ENCODE measurements at regions not wholly inside any gene's neighbourhood (a gene's known extent, or its start where the extent isn't known, plus 50 kb on each side); places are given as distances from the start of the nearest gene placed in this dataset.

DNA sequence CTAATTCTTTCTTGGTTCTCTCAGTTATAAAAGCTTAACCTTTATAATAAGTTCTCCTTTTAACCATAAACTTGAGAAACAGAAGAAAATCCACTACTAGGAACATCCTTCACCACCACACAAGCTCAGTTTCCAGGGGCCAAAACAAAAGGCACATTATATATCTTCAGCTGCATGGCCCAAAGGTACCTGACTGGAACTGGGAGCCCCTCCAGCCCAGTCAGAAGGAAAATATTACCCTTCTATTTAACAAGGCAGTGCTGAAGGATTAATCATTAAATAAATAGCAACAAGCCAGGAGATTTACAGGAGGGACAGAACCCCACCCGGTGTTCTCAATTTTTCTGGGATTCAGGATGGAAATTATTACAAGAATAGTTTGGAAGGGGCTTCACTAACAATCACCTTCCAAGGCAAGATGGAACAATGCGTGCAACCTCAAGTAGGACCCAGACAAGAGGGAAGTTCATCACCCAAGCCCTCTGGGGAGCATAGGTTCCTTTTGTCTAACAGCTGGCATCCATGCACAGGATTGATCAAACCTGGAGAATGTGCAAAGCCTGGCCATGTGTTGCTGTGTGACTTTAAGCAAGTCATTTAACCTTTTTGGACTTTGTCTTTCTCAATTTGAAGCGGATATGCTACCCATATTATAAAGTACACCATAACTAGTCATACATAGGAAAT is 159.6 kb upstream of the SETBP1 start:
- no peak for FAIRE-seq

DNA sequence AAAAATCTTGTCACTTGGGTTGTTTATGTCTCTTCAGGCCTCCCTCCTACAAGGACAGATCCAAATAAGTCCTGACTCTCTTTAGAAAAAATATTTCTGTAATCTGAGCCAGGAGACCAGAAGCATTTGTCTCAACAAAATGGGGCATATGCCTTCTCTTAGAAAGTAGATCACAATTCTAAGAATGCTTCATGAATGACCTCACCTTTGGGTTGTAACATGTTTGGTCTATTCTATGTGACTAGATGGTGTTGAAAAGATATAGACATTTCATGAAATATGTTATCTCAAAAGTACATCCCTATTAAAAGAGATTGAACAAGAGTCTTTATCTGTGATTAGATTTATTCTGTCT is 159.0 kb upstream of the SETBP1 start:
- no peak for FAIRE-seq

DNA sequence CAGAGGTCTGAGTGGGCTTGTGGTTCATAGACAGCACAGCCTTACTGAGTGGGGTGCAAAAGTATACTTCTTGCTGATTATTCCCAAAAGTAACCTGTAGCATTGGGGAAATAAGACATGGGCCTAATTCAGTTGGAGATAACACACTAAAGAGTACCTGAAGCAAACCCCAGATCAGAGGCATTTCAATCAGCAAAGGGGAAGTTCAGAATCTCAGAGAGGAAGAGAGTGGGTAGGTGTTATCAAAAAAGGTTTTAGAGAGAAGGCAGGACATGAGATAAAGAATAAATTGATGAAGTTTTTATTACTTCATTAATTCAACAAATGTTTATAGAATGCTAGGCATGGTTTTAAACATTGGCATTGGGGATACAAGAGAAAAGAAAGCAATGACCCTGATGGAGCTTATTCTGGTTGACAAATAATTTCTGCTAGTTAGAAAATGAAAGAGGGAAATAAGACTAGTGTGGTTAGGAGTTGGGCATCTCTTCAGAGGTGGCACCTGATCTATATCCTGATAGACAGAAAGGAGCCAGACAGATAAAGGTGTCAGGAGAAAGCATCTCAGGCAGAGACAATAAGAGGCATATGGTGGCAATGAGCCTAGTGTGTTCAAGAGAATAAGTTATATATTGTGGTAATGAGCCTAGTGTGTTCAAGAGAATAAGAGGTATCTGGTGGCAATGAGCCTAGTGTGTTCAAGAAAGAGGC is 153.8 kb upstream of the SETBP1 start:
- FAIRE-seq = no peak

- no peak for FAIRE-seq
These were observed 147.6 kb upstream of the SETBP1 start for GRCh38 chr18:44533071-44533470.

DNA sequence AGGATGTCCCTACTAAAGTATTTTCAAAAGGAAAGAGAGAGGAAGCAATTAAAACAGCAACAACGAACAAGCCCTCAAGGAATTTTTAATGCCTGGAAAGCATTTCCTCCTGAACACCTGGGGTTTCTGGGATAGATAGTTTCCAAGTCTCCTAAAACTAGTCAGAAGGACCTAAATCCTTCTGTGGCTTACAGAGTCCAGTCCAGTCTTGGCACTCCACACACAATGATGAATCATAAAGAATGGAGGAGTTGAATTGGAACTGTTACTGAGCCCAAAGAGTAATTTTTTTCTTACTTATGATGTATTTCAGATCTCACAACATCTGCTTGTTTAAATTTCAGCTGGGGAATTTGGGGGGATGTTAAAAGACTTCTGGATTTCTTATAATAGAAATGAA is 144.6 kb upstream of the SETBP1 start:
- FAIRE-seq = no peak

DNA sequence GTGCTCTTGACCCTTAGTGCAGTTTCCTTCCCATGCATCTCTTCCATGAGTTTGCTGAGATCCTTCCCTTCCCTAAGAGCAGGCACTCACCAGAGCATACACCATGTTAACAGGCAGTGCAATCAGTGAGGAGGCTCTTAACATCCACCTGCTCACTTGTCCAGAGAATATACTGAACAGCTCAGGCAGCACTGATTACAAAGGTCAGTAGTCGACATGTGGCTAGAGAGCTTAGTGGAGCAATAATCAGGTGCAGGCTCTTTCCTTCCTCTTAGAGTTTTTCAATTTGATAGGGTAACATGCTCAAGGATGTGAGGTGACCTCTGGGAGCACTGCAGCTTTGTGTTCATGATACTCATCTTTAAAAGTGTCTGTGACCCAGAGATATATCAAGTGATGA is 144.1 kb upstream of the SETBP1 start:
- FAIRE-seq = no peak

DNA sequence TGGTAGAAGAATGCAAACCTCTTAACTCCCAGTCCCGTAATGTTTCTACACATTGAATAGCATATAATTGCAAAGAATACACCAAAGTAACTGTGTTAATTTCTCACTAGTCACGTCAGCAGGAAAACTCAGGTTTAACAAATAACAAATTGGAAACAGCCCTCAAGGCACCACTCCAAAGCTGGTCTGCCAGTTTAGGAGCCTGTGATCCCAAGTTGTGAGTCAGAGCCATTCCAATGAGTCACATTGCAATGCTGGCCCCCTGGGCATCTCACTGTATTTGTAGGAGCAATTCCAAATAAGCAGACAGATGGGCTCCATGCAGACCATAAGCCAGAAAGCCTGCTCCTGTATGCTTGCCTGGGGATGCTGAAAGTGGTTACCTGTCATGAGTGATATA is 143.2 kb upstream of the SETBP1 start:
- no peak for FAIRE-seq

- FAIRE-seq = no peak
These were observed 140.8 kb upstream of the SETBP1 start for GRCh38 chr18:44539926-44540325.

GRCh38 chr18:44541159-44541558 is 139.5 kb upstream of the SETBP1 start:
- FAIRE-seq = no peak

- no peak for FAIRE-seq
These were observed 138.9 kb upstream of the SETBP1 start for GRCh38 chr18:44541781-44542180.

DNA sequence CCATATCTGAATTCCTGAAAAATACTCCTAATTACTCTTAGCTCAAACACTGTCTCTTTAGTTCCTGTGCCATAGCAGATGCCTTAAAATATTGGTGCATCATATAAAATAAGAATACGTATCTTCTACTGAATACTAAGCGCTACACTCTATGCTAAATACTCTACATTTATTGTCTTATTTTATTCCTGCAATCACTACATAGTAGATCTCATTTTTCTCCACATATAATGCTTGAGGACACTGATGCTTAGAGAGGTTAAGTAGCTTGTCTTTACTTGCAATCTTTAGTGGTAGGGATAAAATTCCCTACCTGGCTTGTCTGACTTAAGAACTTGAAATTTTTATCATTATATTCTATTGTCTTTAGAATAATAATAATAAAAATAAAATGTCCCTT is 137.3 kb upstream of the SETBP1 start:
- FAIRE-seq = no peak

DNA sequence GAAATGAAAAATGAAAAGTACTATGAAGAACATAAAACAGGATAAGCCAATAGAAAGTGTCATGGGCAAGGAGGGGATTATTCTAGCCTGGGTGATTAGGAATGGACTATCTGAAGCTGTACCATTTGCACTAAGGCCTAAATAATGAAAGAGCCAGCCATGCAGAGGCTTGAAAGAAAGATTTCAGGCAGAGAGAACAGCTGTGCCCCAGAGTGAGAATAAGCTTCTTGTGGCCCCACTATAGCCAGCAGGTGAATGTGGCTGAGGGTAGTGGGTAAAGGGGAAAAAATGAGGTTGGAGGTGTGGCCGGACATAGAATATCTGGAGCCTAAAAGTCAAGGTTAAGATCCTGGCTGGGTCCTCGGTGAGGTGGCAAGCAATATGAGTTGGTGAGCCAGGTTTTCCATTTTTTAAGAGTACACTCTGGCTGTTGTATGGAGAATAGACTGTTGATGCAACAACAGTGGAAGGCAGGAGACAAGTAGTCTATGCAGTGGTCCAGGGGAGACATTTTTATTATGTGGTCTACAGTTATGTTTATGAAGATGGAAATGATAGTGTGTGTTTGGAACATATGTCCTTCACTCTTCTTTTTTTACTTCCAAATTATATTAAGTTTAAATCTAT is 135.2 kb upstream of the SETBP1 start:
- no peak for FAIRE-seq

DNA sequence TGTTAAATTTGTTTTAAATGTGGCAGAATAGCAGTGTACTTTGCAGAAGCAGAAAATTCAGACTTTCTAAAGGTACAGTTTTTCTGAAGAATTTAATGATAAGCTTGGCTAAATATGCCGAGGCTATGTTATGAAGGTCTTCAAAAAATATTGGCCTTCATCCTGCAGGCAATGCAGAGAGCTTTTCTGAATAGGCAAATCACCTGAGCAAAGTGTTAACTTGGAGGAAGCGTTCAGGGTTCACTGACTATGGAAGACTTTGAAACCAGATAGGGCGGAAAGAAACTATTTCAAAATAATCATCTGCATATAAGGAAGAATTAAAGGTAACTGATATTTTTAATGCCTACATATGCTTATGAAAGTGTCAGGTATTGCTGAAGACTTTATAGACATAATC is 133.7 kb upstream of the SETBP1 start:
- FAIRE-seq = no peak

DNA sequence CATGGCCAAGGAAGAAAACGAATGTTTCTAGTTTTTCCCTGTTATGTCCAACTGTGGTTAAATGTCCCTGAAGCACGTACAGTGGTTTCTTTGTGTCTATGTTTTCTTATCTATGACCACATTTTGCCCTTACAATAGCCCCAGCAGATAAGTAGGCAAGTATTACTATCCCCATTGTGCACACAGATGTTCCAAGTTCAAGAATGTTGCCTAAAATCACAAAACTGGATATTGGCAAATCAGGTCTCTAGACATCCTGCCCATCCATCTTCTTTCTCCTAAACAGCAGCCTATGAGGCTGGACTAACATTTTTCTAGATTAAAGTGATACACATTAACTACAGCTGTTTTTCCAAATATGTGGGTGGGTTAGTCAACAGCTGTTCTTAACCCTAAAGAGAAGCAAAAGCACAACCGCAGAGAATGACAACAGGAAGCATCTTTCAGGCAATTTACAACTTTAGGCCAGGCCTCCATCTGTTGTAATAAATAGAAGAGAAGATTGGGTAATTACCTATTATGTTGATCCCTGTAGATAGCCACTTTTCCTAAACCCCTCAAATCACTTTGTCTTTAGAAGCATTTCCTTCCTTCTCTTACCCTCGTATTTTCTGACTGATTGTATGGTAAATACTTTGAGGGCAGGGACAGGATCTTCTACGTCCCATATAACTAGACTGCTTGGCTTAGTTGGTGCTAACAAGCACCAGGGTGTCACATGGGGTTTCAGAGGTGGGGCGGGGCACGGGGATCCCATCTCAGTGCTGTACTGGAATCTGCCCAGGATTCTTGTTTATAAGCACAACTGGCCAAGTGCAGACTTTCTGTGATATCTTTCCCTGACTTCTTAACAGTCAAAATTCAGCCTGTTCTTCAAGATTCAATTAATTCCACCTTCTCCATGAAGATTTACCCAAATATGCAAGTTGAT is 132.1 kb upstream of the SETBP1 start:
- no peak for FAIRE-seq

DNA sequence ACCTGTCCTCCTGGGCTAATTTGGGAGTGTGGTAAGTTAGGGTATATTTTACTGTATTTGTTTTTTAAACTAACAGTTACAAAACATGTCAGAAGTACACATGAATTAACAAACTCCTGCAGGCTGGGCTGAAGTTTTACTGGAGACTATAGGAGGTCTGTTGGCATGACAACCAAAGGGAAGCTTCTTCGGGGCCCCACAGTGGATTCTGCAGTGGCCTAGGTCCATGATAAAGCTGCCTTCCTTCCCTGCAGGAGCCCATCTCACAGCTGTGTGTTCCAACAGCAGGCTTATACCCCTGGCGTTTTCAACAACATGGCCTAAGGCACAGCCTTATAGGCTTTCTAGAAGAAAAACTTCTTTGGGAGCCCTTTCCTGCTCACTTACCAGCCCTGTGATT is 128.0 kb upstream of the SETBP1 start:
- no peak for FAIRE-seq

GRCh38 chr18:44556296-44556695 is 124.4 kb upstream of the SETBP1 start:
- no peak for FAIRE-seq

GRCh38 chr18:44557616-44558151 is 123.0 kb upstream of the SETBP1 start:
- no peak for FAIRE-seq

DNA sequence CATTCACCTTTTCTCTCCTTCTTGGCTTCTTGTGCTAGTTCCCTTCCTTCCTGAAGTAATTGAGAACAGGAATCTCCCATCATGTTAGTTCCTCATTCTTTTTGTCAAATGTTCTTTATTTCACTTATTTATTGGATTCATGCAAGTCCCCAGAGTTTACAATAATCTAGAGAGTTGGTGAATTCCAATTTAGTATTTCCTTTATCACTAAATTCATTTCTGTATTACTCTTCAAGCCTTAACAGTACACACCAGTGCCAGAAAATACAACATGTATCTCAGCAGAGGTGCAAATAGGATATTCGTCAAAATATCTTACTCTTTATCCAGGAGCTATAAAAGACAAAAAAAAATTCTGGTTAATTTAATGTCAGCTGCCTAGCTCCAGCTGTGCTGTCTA is 121.9 kb upstream of the SETBP1 start:
- no peak for FAIRE-seq

- no peak for FAIRE-seq
These were observed 117.7 kb upstream of the SETBP1 start for GRCh38 chr18:44562986-44563385.

DNA sequence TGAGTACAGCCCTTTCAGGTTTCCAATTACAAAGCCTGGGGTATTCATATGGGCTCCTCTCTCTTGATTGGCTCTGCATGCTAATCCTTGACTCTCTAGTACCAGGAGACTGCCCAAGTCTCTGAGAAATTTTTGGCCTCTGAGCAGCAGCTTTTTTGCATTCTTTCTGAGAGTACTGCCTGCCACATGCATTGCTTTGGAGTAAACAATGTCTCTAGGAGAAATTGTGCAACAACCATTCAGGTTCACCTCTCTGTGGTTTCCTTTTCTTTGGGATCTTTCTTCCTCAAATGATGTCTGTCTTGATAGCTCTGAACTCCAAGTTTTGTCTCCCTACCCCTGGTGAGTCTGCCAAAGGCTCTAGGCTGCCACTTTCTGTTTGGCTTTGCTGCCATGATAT is 115.8 kb upstream of the SETBP1 start:
- FAIRE-seq = no peak

- FAIRE-seq = no peak
These were observed 112.3 kb upstream of the SETBP1 start for GRCh38 chr18:44568342-44568741.

GRCh38 chr18:44568986-44569385 is 111.7 kb upstream of the SETBP1 start:
- FAIRE-seq = no peak
